ENCODE measurements at regions not wholly inside any gene's neighbourhood (a gene's known extent, or its start where the extent isn't known, plus 50 kb on each side); places are given as distances from the start of the nearest gene placed in this dataset.

DNA sequence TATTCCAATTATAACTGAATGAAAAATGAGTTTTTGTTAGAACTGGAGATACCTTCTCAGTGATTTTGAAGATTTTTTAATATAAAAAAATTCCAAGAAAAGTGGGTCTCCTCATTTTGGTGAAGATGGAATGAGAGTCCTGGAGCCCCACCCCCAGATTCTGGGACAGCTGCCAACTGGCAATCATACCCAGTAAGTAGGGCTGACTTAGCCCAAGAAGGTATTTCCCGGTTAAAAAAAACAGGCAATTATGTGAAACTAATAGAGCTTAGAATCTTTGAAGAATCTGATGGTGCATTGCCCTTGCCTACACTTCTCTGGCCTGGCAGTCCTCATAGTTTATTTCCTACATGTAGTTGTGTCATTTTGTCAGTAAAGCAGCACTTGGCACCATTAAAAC is 52.8 kb upstream of the VWDE start:
- no peak for DNase-seq (ENCODE audit: low read depth)

GRCh38 chr7:12458520-12459131 is 55.0 kb upstream of the VWDE start:
- DNase-seq (ENCODE audit: low read depth), result peak; percentile 58

- DNase-seq (ENCODE audit: low read depth), result no peak
Measured at GRCh38 chr7:12467837-12468236, 64.2 kb upstream of the VWDE start.

GRCh38 chr7:12469568-12469967 is 65.9 kb upstream of the VWDE start:
- DNase-seq (ENCODE audit: low read depth), result no peak

GRCh38 chr7:12470930-12471329 is 67.3 kb upstream of the VWDE start:
- DNase-seq (ENCODE audit: low read depth), result no peak

DNA sequence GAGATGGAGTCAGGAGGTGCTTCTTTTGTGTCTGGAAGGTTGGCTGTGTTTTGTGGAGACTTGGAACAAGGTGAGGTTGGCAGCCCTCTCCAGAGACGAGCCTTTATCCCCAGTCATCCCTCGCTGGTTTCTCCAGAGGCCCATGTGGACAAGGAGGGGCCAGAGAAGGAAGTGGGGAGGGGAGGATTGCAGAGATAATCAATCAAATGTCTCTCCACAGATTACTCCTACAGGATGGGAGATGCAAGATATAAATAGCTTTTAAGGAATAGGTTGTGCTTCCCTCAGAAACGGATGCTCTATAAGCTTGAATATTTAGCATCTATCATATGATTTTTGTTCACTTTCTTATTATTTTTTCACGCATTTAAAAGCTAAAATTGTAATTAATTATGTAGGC is 70.4 kb upstream of the VWDE start:
- no peak for DNase-seq (ENCODE audit: low read depth)

DNA sequence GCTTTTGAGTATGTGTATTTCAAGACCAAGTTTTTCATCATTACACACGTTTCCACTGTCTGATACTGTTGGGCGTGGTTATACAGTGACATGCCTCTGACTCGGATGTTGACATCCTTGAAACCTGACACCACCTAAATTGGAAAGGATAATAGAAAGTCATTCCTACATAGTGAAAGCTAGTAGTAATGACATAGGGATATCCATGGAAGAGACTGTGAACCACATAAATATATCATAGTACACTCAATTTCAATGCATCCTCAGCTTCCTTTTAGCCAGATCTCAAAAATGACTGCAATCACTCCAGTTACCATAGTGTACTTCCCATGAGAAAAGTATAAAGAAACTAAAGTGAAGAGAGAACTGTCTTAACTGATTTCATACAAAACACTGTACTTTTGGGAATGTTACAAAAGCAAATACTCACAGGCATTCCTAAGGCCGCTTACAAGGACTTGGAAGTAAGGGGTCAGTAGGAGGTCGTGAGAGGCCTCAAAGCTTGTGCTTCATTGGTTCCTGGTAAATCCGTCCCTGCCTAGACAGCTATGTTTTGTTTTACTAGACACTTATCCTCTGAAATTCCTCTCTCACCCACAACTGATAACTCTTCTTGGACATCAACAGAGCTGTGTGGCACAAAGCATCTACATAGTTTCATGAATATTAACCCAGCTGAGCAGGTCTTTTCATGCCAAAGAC is 71.8 kb upstream of the VWDE start:
- peak; percentile 65 for DNase-seq (ENCODE audit: low read depth)

GRCh38 chr7:12477620-12478019 is 74.0 kb upstream of the VWDE start:
- DNase-seq (ENCODE audit: low read depth), result no peak

DNA sequence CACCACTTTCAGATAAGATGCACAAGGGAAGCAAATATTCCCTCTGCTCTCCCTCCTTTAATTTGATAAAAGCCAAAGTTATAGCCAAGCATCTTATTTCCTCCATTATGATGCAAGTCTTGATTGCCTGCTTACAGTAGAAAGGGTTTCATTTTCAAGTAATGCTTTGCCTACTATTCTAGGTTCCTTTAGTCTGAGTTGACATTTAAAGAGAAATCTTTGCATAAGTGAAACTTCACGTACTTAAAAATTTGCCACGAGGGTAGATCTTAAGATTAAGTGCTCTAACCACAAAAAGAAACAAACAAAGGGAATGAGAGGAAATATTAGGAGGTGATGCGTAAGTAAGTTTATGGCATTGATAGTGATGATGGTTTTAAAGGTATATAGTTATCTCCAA is 78.1 kb upstream of the VWDE start:
- DNase-seq (ENCODE audit: low read depth), result no peak

DNA sequence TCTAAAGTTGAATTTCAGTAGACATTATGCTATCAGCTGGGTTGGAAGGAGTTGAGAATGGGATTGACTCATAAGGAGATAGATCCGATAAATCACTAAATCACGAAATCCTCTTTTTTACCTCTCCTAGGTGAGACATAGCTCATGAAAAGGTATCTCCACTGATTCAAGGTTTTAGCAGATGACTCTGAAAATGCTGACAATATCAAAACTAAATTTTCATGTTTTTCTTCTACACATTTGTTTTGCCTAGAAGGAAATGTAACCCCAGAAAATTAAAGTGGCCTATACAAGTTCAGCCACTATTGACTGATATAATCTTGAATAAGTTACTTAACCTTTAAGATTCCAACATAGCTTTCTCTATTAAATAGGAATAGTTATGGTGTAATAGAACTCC is 82.2 kb upstream of the VWDE start:
- DNase-seq (ENCODE audit: low read depth), result no peak

DNA sequence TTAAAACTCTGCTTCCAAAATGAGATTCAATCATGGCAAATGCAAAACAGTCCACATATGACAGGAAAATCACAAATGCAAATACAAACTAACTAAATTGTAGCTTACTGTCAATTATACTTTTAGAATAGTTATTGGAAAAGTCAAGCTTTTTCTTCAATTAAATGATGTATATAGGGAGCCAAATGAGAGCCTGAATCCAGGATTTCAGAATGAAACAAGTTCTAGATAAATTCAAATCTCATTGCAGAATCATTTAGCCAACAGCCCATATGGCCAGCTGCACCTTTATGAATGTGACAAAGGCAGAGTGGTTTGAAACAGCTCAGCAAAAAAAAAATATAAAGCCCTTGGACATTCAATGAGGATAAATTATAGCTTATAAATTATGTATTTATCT is 82.2 kb upstream of the SCIN start:
- DNase-seq (ENCODE audit: low read depth), result no peak

- peak; percentile 40 for DNase-seq (ENCODE audit: low read depth)
Measured at GRCh38 chr7:12490107-12490688, 80.3 kb upstream of the SCIN start.

GRCh38 chr7:12490940-12491339 is 79.6 kb upstream of the SCIN start:
- DNase-seq (ENCODE audit: low read depth), result no peak

DNA sequence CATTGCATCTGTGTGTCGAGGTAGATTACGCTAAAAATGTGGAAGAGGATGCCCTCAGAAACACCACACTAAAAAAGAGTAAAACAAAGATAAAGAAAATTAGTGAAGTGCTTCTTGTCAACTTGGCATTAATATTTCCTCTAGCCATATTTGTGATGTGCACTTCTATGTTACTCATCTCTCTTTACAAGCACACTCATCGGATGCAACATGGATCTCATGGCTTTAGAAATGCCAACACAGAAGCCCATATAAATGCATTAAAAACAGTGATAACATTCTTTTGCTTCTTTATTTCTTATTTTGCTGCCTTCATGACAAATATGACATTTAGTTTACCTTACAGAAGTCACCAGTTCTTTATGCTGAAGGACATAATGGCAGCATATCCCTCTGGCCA is 79.0 kb upstream of the SCIN start:
- DNase-seq (ENCODE audit: low read depth), result no peak

GRCh38 chr7:12493407-12493806 is 77.1 kb upstream of the SCIN start:
- peak; percentile 63 for DNase-seq (ENCODE audit: low read depth)

DNA sequence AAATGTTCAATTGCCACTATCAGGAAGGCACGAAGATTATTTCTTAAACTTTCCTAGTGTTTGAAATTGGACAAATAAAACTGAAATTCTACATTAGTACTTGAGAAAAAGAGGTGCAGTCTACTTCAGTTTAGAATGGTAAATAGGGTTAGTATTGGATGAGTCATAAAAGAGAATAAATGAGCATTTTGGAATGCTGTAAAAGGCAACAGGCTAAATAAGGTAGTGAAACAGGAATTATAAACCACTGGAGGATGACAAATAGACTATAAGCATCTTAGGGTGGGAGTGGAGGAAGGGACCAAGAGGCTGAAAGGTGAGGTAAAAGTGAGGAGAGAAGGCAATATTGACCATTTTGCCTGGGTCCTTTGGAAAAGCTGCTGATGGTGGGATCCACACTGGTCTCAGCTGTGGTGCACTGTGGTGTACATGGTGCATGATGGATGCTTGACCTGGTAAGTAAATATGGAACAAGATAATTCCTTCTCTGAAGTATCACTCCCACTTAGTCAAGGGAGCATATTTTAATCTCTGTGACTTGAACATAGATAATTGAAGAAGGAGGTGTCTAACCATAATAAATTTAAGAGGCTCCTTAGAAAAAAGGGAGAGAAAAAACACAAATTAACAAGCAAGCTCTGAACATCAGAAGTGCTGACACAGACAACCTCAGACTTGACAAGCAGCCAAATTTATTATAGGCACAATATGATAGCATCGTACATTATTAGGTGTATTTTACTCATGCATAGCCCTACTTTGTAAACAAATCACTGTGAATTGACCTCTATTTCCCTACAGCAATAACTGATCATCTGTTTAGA is 76.4 kb upstream of the SCIN start:
- peak; percentile 21 for DNase-seq (ENCODE audit: low read depth)

- DNase-seq (ENCODE audit: low read depth), result no peak
Measured at GRCh38 chr7:12494687-12495024, 75.9 kb upstream of the SCIN start.

DNA sequence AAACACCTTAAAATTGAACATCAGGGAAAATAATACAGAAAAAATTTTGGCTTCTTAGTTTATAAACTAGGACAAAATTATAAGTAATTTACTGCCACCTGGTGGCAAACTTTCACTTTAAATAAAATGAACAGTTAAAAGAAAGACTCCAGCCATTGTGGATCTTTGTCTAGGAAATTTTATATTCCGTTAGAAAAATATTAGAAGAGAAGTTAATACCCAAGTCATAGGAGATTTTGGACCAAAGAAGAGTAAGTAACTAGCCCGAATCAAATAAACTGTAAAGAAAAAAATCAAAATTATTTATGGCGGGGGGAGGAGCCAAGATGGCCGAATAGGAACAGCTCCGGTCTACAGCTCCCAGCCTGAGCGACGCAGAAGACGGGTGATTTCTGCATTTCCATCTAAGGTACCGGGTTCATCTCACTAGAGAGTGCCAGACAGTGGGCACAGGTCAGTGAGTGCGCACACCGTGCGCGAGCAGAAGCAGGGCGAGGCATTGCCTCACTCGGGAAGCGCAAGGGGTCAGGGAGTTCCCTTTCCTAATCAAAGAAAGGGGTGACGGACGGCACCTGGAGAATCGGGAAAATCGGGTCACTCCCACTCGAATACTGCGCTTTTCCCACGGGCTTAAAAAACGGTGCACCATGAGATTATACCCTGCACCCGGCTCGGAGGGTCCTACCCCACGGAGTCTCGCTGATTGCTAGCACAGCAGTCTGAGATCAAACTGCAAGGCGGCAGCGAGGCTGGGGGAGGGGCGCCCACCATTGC is 73.4 kb upstream of the SCIN start:
- peak; percentile 59 for DNase-seq (ENCODE audit: low read depth)

DNA sequence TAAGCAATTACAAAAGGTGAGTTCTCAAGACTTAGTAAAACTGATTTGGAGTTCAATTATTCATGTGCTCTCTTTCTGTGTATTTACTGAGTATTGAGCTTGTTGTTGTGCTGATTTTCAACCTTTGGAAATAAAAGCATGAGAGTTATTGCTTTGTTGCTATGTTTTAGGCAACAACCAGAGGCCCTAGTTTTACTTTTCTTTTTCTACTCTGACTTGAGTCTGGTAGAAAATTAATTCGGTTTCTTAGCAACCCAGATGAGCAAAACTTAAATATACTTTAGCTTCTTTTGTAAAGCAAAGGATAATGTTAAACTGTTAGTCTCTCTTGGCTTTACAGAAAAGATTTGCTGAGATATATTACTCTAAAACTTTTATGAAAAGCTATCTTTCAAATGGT is 66.4 kb upstream of the SCIN start:
- no peak for DNase-seq (ENCODE audit: low read depth)

DNA sequence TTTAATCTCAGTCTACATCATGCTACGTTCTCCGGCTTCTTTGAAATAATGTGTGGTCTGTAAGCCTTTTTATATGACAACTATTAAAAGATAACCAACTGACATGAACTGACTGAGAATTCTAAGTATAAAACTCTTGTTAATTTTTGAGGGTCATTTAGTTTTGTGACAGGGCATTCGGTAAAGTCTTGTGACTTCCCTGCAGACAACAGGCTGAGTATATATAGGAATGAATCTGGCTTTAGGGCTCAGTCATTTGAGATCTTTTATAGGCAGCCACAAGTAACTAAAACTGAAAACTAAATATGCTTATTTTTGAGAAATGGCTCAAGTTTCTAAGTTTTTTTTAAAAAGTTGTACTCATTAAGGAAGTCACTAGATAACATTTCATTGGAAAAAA is 62.5 kb upstream of the SCIN start:
- DNase-seq (ENCODE audit: low read depth), result no peak

- no peak for DNase-seq (ENCODE audit: low read depth)
Measured at GRCh38 chr7:12508554-12508953, 62.0 kb upstream of the SCIN start.

GRCh38 chr7:12517451-12517850 is 53.1 kb upstream of the SCIN start:
- DNase-seq (ENCODE audit: low read depth), result no peak

Measured in LHCN-M2 (cell line).